NCI-H82 treated with DMSO at 0.1 percent for 48 hours (cell line): ENCODE measurements at regions not wholly inside any gene's neighbourhood (a gene's known extent, or its start where the extent isn't known, plus 50 kb on each side); places are given as distances from the start of the nearest gene placed in this dataset.

Experiments used
- DNase-seq: peaks from one replicate; lab custom pipeline; 2025; ENCODE audit not compliant: unreplicated experiment; lab: John Stamatoyannopoulos, UW

DNA sequence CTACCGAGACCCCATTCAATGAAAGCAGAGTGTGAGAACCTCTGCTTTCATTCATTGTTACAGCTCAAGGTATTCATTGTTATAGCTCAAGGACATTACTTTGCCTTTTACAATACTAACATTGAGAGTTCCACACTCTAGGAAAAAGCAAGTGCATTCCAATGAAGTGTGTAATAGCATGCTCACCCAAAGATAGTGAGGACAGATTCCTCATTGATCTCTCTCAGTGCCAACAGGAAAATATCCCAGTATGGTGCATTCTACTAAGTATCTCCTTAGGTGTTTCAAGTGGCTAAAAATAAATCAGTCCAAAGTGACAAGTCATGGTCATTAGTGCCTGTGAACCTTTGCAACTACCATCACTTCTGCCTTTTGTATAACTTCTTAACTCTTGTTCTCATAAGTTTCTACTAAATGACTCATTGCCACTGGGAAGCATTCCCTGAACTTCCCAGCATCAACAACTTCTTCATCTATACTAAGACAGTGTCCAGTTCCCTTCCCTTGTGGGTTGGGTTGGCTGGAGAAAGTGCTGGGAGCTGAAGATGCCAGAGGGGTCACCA is 140.7 kb upstream of the STXBP5 start:
- DNase-seq = no peak

GRCh38 chr6:147065786-147066185 is 138.4 kb upstream of the STXBP5 start:
- no peak for DNase-seq

GRCh38 chr6:147067184-147067583 is 137.0 kb upstream of the STXBP5 start:
- DNase-seq = no peak

DNA sequence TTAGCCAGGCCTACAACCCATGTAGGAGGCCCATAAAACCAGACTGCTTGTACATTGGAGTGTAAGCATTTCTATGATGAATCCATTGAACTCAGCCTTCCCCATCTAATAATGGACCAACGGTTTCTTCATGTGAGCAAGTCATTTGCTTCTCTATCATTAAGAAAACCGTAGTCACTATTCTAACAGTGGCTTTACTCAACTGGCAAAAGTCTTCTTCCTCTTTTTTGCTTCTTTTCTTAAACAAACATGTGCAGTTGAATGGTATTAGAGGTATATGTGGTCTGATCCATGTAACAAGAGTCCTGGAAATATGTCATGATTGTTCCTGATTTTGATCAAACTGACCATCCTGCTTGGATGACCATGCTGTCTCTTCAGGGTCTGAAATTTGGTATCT is 132.4 kb upstream of the STXBP5 start:
- no peak for DNase-seq

- no peak for DNase-seq
Measured at GRCh38 chr6:147075381-147075780, 128.8 kb upstream of the STXBP5 start.

GRCh38 chr6:147077251-147077650 is 127.0 kb upstream of the STXBP5 start:
- DNase-seq = no peak

GRCh38 chr6:147078106-147078505 is 126.1 kb upstream of the STXBP5 start:
- no peak for DNase-seq

- no peak for DNase-seq
Measured at GRCh38 chr6:147078602-147079001, 125.6 kb upstream of the STXBP5 start.

- DNase-seq = no peak
Measured at GRCh38 chr6:147080225-147080624, 124.0 kb upstream of the STXBP5 start.

- DNase-seq = no peak
Measured at GRCh38 chr6:147081076-147081609, 123.1 kb upstream of the STXBP5 start.

- DNase-seq = no peak
Measured at GRCh38 chr6:147087641-147088040, 116.6 kb upstream of the STXBP5 start.

DNA sequence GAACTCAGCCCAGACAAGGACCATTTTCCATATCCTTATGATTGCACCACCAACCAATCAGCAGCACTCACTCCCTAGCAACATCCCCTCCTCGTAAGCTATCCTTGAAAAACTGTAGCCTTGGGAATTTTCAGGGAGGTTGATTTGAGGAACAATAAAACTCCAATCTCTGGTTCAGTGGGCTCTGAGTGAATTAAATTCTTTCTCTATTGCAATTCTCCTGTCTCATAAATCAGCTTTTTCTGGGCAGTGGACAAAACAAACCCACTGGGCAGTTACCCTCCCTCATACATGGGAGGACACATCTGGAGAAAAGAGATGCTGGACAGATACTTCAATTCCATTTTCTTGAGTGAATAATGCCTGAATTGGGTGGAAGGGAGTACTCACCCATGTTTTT is 115.4 kb upstream of the STXBP5 start:
- no peak for DNase-seq

DNA sequence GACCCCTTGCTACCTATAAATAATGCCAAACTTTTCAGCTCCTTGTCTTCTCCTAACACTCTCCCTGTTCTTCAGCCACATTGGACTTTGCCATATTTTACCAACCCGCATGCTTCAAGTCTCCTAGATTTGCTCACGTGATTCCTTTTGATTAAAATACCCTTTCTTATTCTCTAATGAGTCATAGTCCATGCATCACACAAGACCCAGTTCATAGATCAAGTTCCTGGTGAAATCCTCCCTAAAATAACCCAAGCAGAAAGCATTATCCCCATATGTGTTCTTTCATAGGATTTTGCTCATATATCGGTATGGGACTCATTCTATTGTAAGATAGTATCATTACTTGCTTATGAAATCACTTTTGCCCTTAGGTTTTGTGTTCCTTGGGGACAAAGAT is 108.9 kb upstream of the STXBP5 start:
- no peak for DNase-seq

- DNase-seq = no peak
Measured at GRCh38 chr6:147099974-147100373, 104.2 kb upstream of the STXBP5 start.

- no peak for DNase-seq
Measured at GRCh38 chr6:147103007-147103406, 101.2 kb upstream of the STXBP5 start.

GRCh38 chr6:147103694-147104093 is 100.5 kb upstream of the STXBP5 start:
- no peak for DNase-seq

- DNase-seq = no peak
Measured at GRCh38 chr6:147105786-147106185, 98.4 kb upstream of the STXBP5 start.

- no peak for DNase-seq
Measured at GRCh38 chr6:147106759-147107401, 97.3 kb upstream of the STXBP5 start.

DNA sequence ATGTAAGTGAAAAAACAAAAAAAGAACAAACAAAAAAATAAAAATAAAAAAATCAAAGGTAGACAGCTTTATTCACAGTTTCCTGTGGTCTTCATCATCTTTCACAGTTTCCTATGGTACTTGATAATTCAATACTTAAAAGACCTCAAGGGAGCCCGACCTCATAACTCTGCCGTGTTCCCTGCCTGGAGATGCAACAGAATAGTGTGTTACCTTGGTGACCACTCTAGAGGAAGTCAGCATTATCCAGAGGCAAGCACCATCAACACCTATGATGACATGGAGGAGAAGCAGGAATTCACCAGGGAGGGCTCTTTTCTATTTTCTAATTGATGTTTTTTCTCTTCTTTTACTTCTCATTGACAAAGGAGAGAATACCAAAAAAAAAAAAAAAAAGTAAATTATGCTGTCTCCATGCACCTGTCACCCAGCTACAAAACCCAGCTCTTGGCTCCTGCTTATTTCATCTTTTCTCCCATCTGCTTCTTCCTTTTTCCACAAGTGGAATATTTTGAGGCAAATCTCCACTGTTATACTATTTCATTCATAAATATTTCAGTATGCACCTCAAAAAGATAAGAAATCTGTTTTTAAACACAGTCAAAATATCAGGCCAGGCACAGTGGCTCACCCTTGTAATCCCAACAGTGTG is 95.8 kb upstream of the STXBP5 start:
- no peak for DNase-seq

DNA sequence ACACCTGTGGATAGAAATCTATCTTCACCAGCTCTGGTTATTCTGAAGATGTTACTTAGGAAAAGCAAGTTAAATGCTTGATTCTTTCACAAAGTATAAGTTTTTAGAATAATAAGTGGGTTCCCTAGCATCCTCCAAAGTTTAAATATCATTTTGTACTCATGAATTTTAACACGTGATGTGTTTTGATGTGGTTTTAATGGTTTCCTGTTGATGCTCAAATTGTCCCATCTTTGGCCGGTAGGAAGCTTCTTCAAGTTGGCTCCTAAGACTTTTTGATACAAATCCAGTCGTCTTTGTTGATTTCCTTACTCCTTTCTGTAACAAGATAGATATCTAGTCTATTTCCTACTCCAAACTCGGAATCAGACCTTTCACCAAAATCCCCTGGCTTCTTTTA is 94.5 kb upstream of the STXBP5 start:
- no peak for DNase-seq

DNA sequence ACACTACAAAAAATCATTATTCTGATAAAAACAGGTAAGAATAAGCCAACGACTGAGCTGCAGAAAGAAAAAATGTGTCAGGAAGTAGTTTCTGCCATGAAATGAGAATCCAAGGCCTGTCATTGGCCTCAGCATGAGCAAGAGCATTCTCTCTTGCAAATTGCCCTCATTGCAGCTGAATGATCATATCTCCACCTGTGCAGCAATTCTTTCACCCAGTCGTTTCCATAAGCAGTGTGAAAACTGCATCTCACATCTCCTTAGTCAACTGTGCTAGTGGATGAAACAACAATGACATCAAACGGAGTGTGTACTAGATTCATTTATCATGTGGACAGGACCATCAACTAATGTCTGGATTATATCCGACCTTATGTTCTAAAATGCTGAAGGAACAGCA is 88.2 kb upstream of the STXBP5 start:
- no peak for DNase-seq

- no peak for DNase-seq
Measured at GRCh38 chr6:147117011-147117410, 87.2 kb upstream of the STXBP5 start.
